AG04449 (cell line): ENCODE measurements at regions not wholly inside any gene's neighbourhood (a gene's known extent, or its start where the extent isn't known, plus 50 kb on each side); places are given as distances from the start of the nearest gene placed in this dataset.

Experiments used
- CTCF ChIA-PET: fragments of 350-600 bp; formaldehyde crosslinking; extraction: SDS; loops from one replicate; lab custom pipeline; 2021; ENCODE audit warnings: antibody characterized with exemption; lab: Yijun Ruan, JAX
- POLR2A ChIA-PET: fragments of 400-600, 350-600 bp; formaldehyde crosslinking; extraction: SDS; loops from one replicate; lab custom pipeline; 2020; ENCODE audit warnings: antibody characterized with exemption, inconsistent platforms; lab: Yijun Ruan, JAX
- DNase-seq: peaks from one replicate; pipeline ENCODE4 v3.0.0-alpha.2; 2010; ENCODE audit warnings: low read depth, low spot score
- H3K4me3 ChIP-seq: 2 replicates; pipeline ENCODE4 v1.5.1; 2011; ENCODE audit warnings: low read depth, mild to moderate bottlenecking, control low read depth, low read length
- TF ChIP-seq, protein P1 (sequence below): IDR thresholded peaks from one replicate; pipeline ENCODE4 v1.5.1; 2011; ENCODE audit warnings: mild to moderate bottlenecking, moderate library complexity, low read length, control low read depth, inconsistent platforms; ENCODE audit not compliant: insufficient read depth; ENCODE audit errors: missing control alignments

DNA sequence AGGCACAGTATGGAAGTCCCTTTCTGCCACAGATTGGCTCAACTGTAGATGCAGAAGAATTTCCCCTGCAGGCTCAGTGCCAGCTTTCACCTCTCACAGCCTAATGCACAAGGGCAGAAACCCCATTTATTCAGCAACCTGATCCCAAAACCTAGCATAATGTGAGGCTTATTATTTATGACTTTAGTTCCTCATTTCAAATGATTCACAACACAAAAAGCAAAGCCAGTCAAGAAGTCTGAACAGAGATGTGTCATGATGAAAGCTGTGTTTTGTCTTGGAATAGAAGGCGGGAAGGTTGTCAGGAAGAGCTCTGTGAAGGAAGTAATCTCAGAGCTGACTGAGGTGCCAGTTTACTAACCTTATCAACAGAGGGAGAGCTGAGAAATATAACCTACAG is 369.7 kb downstream of the LRRC70 start:
- TF ChIP-seq, protein P1, sequence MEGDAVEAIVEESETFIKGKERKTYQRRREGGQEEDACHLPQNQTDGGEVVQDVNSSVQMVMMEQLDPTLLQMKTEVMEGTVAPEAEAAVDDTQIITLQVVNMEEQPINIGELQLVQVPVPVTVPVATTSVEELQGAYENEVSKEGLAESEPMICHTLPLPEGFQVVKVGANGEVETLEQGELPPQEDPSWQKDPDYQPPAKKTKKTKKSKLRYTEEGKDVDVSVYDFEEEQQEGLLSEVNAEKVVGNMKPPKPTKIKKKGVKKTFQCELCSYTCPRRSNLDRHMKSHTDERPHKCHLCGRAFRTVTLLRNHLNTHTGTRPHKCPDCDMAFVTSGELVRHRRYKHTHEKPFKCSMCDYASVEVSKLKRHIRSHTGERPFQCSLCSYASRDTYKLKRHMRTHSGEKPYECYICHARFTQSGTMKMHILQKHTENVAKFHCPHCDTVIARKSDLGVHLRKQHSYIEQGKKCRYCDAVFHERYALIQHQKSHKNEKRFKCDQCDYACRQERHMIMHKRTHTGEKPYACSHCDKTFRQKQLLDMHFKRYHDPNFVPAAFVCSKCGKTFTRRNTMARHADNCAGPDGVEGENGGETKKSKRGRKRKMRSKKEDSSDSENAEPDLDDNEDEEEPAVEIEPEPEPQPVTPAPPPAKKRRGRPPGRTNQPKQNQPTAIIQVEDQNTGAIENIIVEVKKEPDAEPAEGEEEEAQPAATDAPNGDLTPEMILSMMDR = no peak
- H3K4me3 ChIP-seq = no peak overlapping the region
- DNase-seq = no peak
- ChIA-PET CTCF (no interaction called here), POLR2A (no interaction called here)

DNA sequence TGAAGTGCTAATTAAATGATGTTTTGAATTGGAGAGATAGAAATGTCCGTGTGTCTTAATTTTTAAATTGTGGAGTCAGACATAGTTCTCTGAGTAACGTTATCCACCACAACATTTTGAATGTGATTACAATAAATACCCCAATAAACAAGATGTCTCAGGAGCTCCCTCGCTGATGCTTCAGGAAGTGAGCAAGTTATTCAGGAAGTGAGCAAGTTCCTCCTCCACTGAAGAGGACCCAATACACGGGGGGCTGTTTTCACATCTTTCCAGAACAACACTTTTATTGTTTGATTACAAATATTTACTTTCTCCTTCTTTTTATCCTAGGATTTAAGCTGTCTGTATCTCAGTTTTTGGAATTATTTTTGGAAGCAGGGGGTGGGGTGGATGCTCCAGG is 363.8 kb downstream of the LRRC70 start:
- TF ChIP-seq, protein P1 = no peak
- no peak overlapping the region for H3K4me3 ChIP-seq
- CTCF ChIA-PET = no interaction called here
- DNase-seq = no peak
- POLR2A ChIA-PET = no interaction called here

DNA sequence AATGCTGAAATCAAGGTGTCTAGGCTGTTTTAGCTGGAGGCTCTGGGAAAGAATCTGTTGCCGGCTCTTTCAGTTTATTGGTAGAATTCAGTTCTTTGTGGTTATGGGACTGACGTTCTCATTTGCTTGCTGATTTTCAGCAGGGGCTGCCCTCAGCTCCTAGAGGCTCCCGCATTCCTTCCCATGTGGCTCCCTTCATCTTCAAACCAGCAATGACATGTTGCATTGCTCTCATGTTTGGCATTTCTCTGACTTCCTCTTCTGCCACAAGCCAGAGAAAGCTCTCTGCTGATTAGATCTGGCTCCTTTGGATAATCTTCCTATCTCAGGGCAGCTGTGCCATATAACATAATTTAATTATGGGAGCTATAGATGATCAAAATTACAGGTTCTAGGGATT is 360.3 kb downstream of the LRRC70 start:
- POLR2A ChIA-PET = no interaction called here
- H3K4me3 ChIP-seq = no peak overlapping the region
- CTCF ChIA-PET = no interaction called here

DNA sequence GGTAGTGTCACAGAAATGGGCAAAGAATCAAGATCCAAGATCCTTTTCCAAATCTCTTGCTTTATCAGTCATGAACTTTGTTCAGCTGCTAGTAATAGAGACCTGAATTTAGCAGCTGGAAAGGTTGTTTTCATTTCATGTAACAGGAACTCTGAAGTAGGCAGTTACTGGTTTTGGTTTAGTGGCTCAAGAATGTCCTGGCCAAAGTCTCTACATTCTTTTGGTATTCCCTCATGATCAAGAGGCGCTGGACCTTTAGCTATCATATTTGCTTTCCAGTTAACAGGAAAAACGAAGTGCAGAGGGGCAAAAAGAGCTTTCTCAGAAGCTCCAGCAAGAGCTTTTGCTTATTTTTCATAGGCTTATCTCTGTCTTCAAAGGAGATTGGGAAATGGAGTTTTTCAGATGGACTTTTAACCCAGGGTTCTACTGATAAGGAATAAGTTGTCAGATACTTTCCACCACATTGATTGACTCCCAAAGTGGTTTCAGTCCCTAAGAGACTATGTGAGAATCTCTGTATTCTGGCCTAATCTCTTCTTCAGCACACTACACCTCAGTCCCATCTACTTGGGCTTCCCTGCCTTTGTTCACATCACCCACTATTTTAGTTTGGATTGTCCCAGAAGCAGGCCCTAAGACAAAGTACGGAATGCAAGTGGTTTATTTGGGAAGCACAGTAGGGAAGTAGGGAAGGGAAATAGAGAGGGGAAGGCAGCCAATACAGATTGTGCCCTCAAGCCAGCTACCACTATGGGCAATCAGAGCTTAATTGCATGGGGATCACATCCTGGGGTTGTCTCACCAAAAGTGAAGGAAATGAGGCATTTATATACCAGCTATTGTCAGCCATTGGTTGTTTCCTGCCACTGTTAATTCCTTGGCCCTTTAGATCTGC is 359.3 kb downstream of the LRRC70 start:
- TF ChIP-seq, protein P1 = no peak
- DNase-seq = no peak

More for the DNA sequence above, 360.3 kb downstream of the LRRC70 start:
- no peak for DNase-seq
- TF ChIP-seq, protein P1 = no peak

DNA sequence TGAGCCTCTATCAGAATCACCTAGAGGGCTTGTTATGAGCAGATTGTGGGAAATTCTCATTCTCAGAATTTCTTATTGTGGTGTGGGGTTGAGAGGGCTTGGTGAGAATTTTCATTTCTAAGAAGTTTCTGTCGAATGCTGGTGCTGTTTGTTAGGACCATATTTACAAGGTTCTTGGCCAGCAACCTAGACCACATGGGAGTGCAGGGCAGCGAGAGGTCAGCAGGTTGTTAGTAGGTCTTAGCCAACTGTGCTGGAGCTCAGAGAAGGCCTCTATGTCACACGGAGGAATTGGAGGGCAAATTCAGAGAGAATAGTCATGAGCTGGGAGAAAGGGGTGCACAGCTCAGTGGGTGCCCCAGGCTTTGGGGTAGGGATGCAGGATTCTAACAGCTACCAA is 357.0 kb downstream of the LRRC70 start:
- POLR2A ChIA-PET = no interaction called here
- CTCF ChIA-PET = no interaction called here
- H3K4me3 ChIP-seq = no peak overlapping the region
- TF ChIP-seq, protein P1 = no peak
- DNase-seq = no peak

More for the DNA sequence above, 359.3 kb downstream of the LRRC70 start:
- ChIA-PET CTCF (no interaction called here), POLR2A (no interaction called here)
- no peak overlapping the region for H3K4me3 ChIP-seq

DNA sequence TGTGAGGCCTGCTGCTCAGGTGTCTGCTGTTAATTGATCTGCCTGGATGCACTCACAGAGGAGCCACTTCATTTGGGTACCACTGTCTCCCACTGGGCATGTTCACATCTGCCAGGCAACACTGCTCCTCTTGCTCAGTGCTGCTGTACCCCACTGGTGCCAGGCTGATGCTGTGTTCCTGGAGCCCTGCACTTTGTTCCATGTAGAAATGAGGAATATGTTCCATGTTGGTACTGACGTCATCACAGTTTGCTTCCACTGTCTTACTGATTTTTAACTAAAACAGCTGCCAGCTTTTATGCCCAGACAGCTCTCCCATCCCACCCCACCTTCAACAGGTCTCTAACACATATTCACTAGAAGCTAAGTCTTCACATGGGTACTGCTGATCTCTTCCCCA is 355.7 kb downstream of the LRRC70 start:
- TF ChIP-seq, protein P1 = no peak
- CTCF ChIA-PET = no interaction called here
- no peak for DNase-seq
- no peak overlapping the region for H3K4me3 ChIP-seq
- POLR2A ChIA-PET = no interaction called here
